ENCODE measurements at regions not wholly inside any gene's neighbourhood (a gene's known extent, or its start where the extent isn't known, plus 50 kb on each side); places are given as distances from the start of the nearest gene placed in this dataset.

GRCh38 chr12:96136161-96136560, 58.0 kb upstream of the ELK3 start:
- no peak for DNase-seq

GRCh38 chr12:96136725-96137378, 57.3 kb upstream of the ELK3 start:
- DNase-seq: no peak

GRCh38 chr12:96140174-96140573, 54.0 kb upstream of the ELK3 start:
- DNase-seq: no peak

- DNase-seq: no peak
Observed at GRCh38 chr12:96141216-96141912, 52.8 kb upstream of the ELK3 start.

- no peak for DNase-seq
Observed at GRCh38 chr12:96143392-96143791, 50.8 kb upstream of the ELK3 start.

- DNase-seq: no peak
Observed at GRCh38 chr12:96143827-96144565, 50.2 kb upstream of the ELK3 start.

Data from NCI-H2081 treated with DMSO at 0.1 percent for 48 hours (cell line).